Ovary (tissue), 3 donors: ENCODE measurements at regions not wholly inside any gene's neighbourhood (a gene's known extent, or its start where the extent isn't known, plus 50 kb on each side); places are given as distances from the start of the nearest gene placed in this dataset.

Experiments
- CTCF ChIP-seq, 3 donors: fragments of 450-650 bp in 2 of 3; fragments of 200-600 bp in 1 of 3; IDR thresholded peaks; one replicate each; pipeline versions ENCODE4 v1.5.1 to v1.8.0; 2016 to 2022; ENCODE audit warnings: antibody characterized with exemption in 3 of 3, mild to moderate bottlenecking in 1 of 3
- EP300 ChIP-seq: sonication (generic); formaldehyde crosslinking; IDR thresholded peaks from one replicate; pipeline ENCODE4 v1.6.1; 2017; ENCODE audit warnings: antibody characterized with exemption
- POLR2A ChIP-seq: fragments of 450-650 bp; IDR thresholded peaks from one replicate; pipeline ENCODE4 v1.6.1; 2017; ENCODE audit warnings: antibody characterized with exemption, mild to moderate bottlenecking, moderate library complexity
- donor health status: DM: no; HTN: no; CAD: no.

- TF ChIP-seq CTCF (IDR thresholded peaks at IDR 0.05) (no peak), POLR2A (no peak), EP300 (no peak)
These were observed 573.8 kb downstream of the EPM2A start for GRCh38 chr6:145161501-145161900.
